ENCODE measurements at regions not wholly inside any gene's neighbourhood (a gene's known extent, or its start where the extent isn't known, plus 50 kb on each side); places are given as distances from the start of the nearest gene placed in this dataset.
"Not testable (repeated sequence)": the region's sequence is repeated elsewhere in the genome, so short reads cannot be mapped to it uniquely, and the experiment has no call there.

GRCh38 chr7:65814556-65815167 lies 58.2 kb upstream of the VKORC1L1 start:
- not testable (repeated sequence) for TF ChIP-seq CTCF (conservative IDR thresholded peaks at IDR 0.05); EZH2 (IDR thresholded peaks at IDR 0.05; ENCODE audit: low read depth)

Measured in PC-9 (cell line).